IMR-90 (cell line): ENCODE measurements at regions not wholly inside any gene's neighbourhood (a gene's known extent, or its start where the extent isn't known, plus 50 kb on each side); places are given as distances from the start of the nearest gene placed in this dataset.

Experiments used
- ATAC-seq: fragments of 200-7000 bp; cut with Tn5 transposase; 2 replicates; pipeline ENCODE4 v1.9.1; 2020; ENCODE audit warnings: low read depth, mild to moderate bottlenecking, moderate library complexity
- BruUV-seq: library from RNA; stranded (reverse); fragments of 400-500 nt; replicated peaks from 2 replicates; lab custom pipeline; 2021; lab: Mats Ljungman, UMichigan
- CTCF ChIA-PET: fragments of 300-600 bp; formaldehyde crosslinking; extraction: SDS; loops from one replicate; lab custom pipeline; 2021; ENCODE audit warnings: antibody characterized with exemption; lab: Yijun Ruan, JAX
- POLR2A ChIA-PET: fragments of 300-600 bp; sonication (Branson Sonifier 250); formaldehyde crosslinking; loops from one replicate; lab custom pipeline; 2022; ENCODE audit warnings: antibody characterized with exemption; ENCODE audit not compliant: unreplicated experiment; lab: Charles Lee
- DNase-seq: peaks from one replicate; pipeline ENCODE4 v3.0.0; 2013
- H2AFZ ChIP-seq: replicated peaks from 2 replicates; pipeline ENCODE3; 2013; ENCODE audit warnings: low read length, mild to moderate bottlenecking; ENCODE audit not compliant: poor library complexity
- H2AK5ac ChIP-seq: 2 replicates; pipeline ENCODE4 v1.6.1; 2013; ENCODE audit warnings: low read depth, low read length, inconsistent platforms
- H2AK9ac ChIP-seq: replicated peaks from 2 replicates; pipeline ENCODE3; 2013; ENCODE audit warnings: mild to moderate bottlenecking, low read depth, low read length, moderate library complexity; ENCODE audit not compliant: poor library complexity
- H2BK120ac ChIP-seq: 2 replicates; pipeline ENCODE4 v1.6.1; 2013; ENCODE audit warnings: low read depth, low read length, inconsistent platforms
- H2BK15ac ChIP-seq: 3 replicates; pipeline ENCODE4 v1.6.1; 2013; ENCODE audit warnings: low read depth, low read length, inconsistent platforms
- H2BK20ac ChIP-seq: 2 replicates; pipeline ENCODE4 v1.6.1; 2013; ENCODE audit warnings: low read depth, mild to moderate bottlenecking, inconsistent platforms, low read length, moderate library complexity
- H2BK5ac ChIP-seq: 2 replicates; pipeline ENCODE4 v1.6.1; 2013; ENCODE audit warnings: mild to moderate bottlenecking, low read depth, low read length, inconsistent platforms; ENCODE audit not compliant: poor library complexity, severe bottlenecking
- H3K14ac ChIP-seq: replicated peaks from 2 replicates; pipeline ENCODE4 v1.6.1; 2013; ENCODE audit warnings: low read depth, low read length, inconsistent platforms
- H3K18ac ChIP-seq: 2 replicates; pipeline ENCODE4 v1.6.1; 2013; ENCODE audit warnings: low read depth, low read length, control low read depth
- H3K23ac ChIP-seq: 2 replicates; pipeline ENCODE4 v1.6.1; 2013; ENCODE audit warnings: low read depth, low read length, inconsistent platforms
- H3K27ac ChIP-seq: 2 replicates; pipeline ENCODE4 v1.5.1; 2013; ENCODE audit warnings: mild to moderate bottlenecking, control low read depth, low read length; ENCODE audit not compliant: insufficient read depth
- H3K27me3 ChIP-seq: 2 replicates; pipeline ENCODE4 v1.6.1; 2013; ENCODE audit warnings: low read length; ENCODE audit not compliant: control insufficient read depth, insufficient read depth
- H3K36me3 ChIP-seq: 2 replicates; pipeline ENCODE4 v1.6.1; 2013; ENCODE audit warnings: low read length, mixed read lengths; ENCODE audit not compliant: control insufficient read depth, insufficient read depth
- H3K4ac ChIP-seq: 2 replicates; pipeline ENCODE4 v1.6.1; 2013; ENCODE audit warnings: low read depth, low read length, inconsistent platforms
- H3K4me1 ChIP-seq: 2 replicates; pipeline ENCODE4 v1.6.1; 2013; ENCODE audit warnings: low read length, mixed read lengths; ENCODE audit not compliant: control insufficient read depth, insufficient read depth
- H3K4me2 ChIP-seq: 2 replicates; pipeline ENCODE4 v1.6.1; 2013; ENCODE audit warnings: low read depth, mild to moderate bottlenecking, control low read depth, low read length, moderate library complexity
- H3K4me3 ChIP-seq: 2 replicates; pipeline ENCODE4 v1.5.1; 2013; ENCODE audit warnings: low read depth, mild to moderate bottlenecking, control low read depth, low read length, moderate library complexity; ENCODE audit not compliant: insufficient read depth
- H3K56ac ChIP-seq: 2 replicates; pipeline ENCODE4 v1.6.1; 2013; ENCODE audit warnings: low read length, inconsistent platforms; ENCODE audit not compliant: insufficient read depth; ENCODE audit errors: extremely low read depth
- H3K79me1 ChIP-seq, 2 experiments: 2 replicates each; pipeline ENCODE4 v1.6.1; 2013; ENCODE audit warnings: low read length in 2 of 2, inconsistent platforms in 1 of 2, low read depth in 1 of 2
- H3K9ac ChIP-seq: 2 replicates; pipeline ENCODE4 v1.6.1; 2013; ENCODE audit warnings: low read depth, low read length, control low read depth
- H3K9me1 ChIP-seq: 2 replicates; pipeline ENCODE4 v1.6.1; 2013; ENCODE audit warnings: low read length, inconsistent platforms; ENCODE audit not compliant: insufficient read depth
- H3K9me3 ChIP-seq: 2 replicates; pipeline ENCODE4 v1.6.1; 2013; ENCODE audit warnings: low read length; ENCODE audit not compliant: control insufficient read depth, insufficient read depth
- H4K20me1 ChIP-seq: 2 replicates; pipeline ENCODE4 v1.6.1; 2013; ENCODE audit warnings: low read length, inconsistent platforms; ENCODE audit not compliant: insufficient read depth
- H4K5ac ChIP-seq: 2 replicates; pipeline ENCODE4 v1.6.1; 2013; ENCODE audit warnings: mild to moderate bottlenecking, low read depth, low read length, control low read depth
- H4K8ac ChIP-seq, 2 experiments: 2 replicates each; pipeline ENCODE4 v1.6.1; 2013; ENCODE audit warnings: low read depth in 2 of 2, low read length in 2 of 2, control low read depth in 1 of 2, inconsistent platforms in 1 of 2
- H4K91ac ChIP-seq: 2 replicates; pipeline ENCODE4 v1.6.1; 2013; ENCODE audit warnings: low read depth, low read length, inconsistent platforms; ENCODE audit not compliant: insufficient read depth
- BHLHE40 ChIP-seq: fragments of 150-350 bp; IDR thresholded peaks from 2 replicates; pipeline ENCODE4 v1.6.1; 2016; ENCODE audit warnings: mild to moderate bottlenecking, low read depth, low read length
- CEBPB ChIP-seq: IDR thresholded peaks from 2 replicates; pipeline ENCODE4 v1.6.1; 2012; ENCODE audit warnings: low read depth, low read length, improper control_type of control experiment
- CHD1 ChIP-seq: IDR thresholded peaks from 2 replicates; pipeline ENCODE4 v1.6.1; 2012; ENCODE audit warnings: low read depth, low read length, improper control_type of control experiment
- FOS ChIP-seq: fragments of 150-350 bp; IDR thresholded peaks from 2 replicates; pipeline ENCODE4 v1.6.1; 2016; ENCODE audit warnings: low read depth, low read length
- MAFK ChIP-seq: IDR thresholded peaks from 2 replicates; pipeline ENCODE4 v1.6.1; 2012; ENCODE audit warnings: low read depth, low read length, improper control_type of control experiment
- MAZ ChIP-seq: IDR thresholded peaks from 2 replicates; pipeline ENCODE4 v1.6.1; 2012; ENCODE audit warnings: low read depth, mild to moderate bottlenecking, low read length, improper control_type of control experiment, moderate library complexity, borderline replicate concordance
- MXI1 ChIP-seq: IDR thresholded peaks from 2 replicates; pipeline ENCODE4 v1.6.1; 2012; ENCODE audit warnings: low read depth, mild to moderate bottlenecking, low read length, moderate library complexity, borderline replicate concordance
- NFE2L2 ChIP-seq: fragments of 150-350 bp; IDR thresholded peaks from 2 replicates; pipeline ENCODE4 v1.6.1; 2016; ENCODE audit warnings: low read depth, mild to moderate bottlenecking, low read length
- POLR2A ChIP-seq: IDR thresholded peaks from 2 replicates; pipeline ENCODE4 v1.6.1; 2012; ENCODE audit warnings: mild to moderate bottlenecking, low read depth, low read length
- RAD21 ChIP-seq: IDR thresholded peaks from 2 replicates; pipeline ENCODE4 v1.6.1; 2012; ENCODE audit warnings: low read length, improper control_type of control experiment
- RCOR1 ChIP-seq: IDR thresholded peaks from 2 replicates; pipeline ENCODE4 v1.6.1; 2012; ENCODE audit warnings: mild to moderate bottlenecking, low read length, improper control_type of control experiment; ENCODE audit not compliant: insufficient replicate concordance
- RFX5 ChIP-seq: IDR thresholded peaks from 2 replicates; pipeline ENCODE4 v1.8.0; 2012; ENCODE audit warnings: low read depth, mild to moderate bottlenecking, low read length, moderate library complexity
- SMC3 ChIP-seq: fragments of 150-350 bp; IDR thresholded peaks from 2 replicates; pipeline ENCODE4 v1.6.1; 2016; ENCODE audit warnings: low read depth, mild to moderate bottlenecking, antibody characterized with exemption, low read length, moderate library complexity
- USF2 ChIP-seq: fragments of 150-350 bp; IDR thresholded peaks from 2 replicates; pipeline ENCODE4 v1.6.1; 2017; ENCODE audit warnings: mild to moderate bottlenecking, antibody characterized with exemption, low read length, low read depth
- WGBS, 2 experiments: methylation state at CpG; one replicate each; pipeline versions ENCODE4 v1.1.5 to v1.1.7; 2013; ENCODE audit warnings: missing lambda C conversion rate in 2 of 2; ENCODE audit not compliant: insufficient read length in 1 of 2; ENCODE audit errors: extremely low coverage in 2 of 2; 5-methylcytosine and 5-hydroxymethylcytosine counted together
- dilution Hi-C: fragments of 300-500 bp; cut with HindIII; formaldehyde crosslinking; loops from one replicate; pipeline ENCODE4 v1.14.3; 2018; ENCODE audit warnings: low sequenced_read_pairs; ENCODE audit not compliant: unreplicated experiment
- in situ Hi-C: fragments of 300-500 bp; cut with MboI; formaldehyde crosslinking; loops from 3 replicates; pipeline ENCODE4 v1.14.3; 2019; ENCODE audit warnings: low sequenced_read_pairs, inconsistent platforms, mixed read lengths
- intact Hi-C: fragments of 100-400 bp; cut with micrococcal nuclease; formaldehyde crosslinking; loops from 2 replicates; pipeline ENCODE4 v1.10.0; 2022
- TF ChIP-seq, protein P1 (sequence below): conservative IDR thresholded peaks from 2 replicates; pipeline ENCODE4 v1.5.1; 2012; ENCODE audit warnings: mild to moderate bottlenecking, low read depth, low read length, improper control_type of control experiment
- TF ChIP-seq, protein P2 (sequence below): fragments of 150-350 bp; IDR thresholded peaks from 2 replicates; pipeline ENCODE4 v1.6.1; 2016; ENCODE audit warnings: low read depth, mild to moderate bottlenecking, low read length, moderate library complexity, borderline replicate concordance

- Histone ChIP-seq H4K91ac (no peak overlapping the region), H2AK5ac (no peak overlapping the region), H2BK120ac (no peak overlapping the region), H3K9me1 (no peaks in the 10 kb centered on the region), H3K4me1 (no peaks in the 10 kb centered on the region), H3K4me3 (no peak overlapping the region), H3K4me2 (no peak overlapping the region), H2BK15ac (no peak overlapping the region), H2AK9ac (no peak overlapping the region), H3K18ac (no peak overlapping the region), H2BK20ac (no peak overlapping the region), H4K20me1 (no peaks in the 10 kb centered on the region), H3K36me3 (no peaks in the 10 kb centered on the region), H2BK5ac (no peak overlapping the region), H3K79me1 (no peaks in the 10 kb centered on the region), H4K8ac (no peak overlapping the region), H3K9ac (no peak overlapping the region), H3K27ac (no peak overlapping the region), H3K27me3 (no peaks in the 10 kb centered on the region), H3K23ac (no peak overlapping the region), H2AFZ (no peak overlapping the region), H3K4ac (no peak overlapping the region), H3K9me3 (peaks cover 17% of the 10 kb centered on the region), H3K14ac (no peak overlapping the region), H3K56ac (no peak overlapping the region), H4K5ac (no peak overlapping the region)
- ChIA-PET POLR2A (no interaction called here), CTCF (no interaction called here)
- BruUV-seq = no TSS peak
- WGBS, 2 experiments = 80% methylated on average over 2 of the region's 4 CpGs; no CpG with 5 or more reads in 1 of the 2 experiments
- DNase-seq (no peak), ATAC-seq (no peak)
- dilution Hi-C loops = no loop called here
- TF ChIP-seq MAZ (no peak), SMC3 (no peak), CHD1 (no peak), BHLHE40 (no peak), POLR2A (no peak), RFX5 (no peak), USF2 (no peak), MAFK (no peak), FOS (no peak), RCOR1 (no peak), RAD21 (no peak), NFE2L2 (no peak), MXI1 (no peak), CEBPB (no peak)
- TF ChIP-seq, protein P1, sequence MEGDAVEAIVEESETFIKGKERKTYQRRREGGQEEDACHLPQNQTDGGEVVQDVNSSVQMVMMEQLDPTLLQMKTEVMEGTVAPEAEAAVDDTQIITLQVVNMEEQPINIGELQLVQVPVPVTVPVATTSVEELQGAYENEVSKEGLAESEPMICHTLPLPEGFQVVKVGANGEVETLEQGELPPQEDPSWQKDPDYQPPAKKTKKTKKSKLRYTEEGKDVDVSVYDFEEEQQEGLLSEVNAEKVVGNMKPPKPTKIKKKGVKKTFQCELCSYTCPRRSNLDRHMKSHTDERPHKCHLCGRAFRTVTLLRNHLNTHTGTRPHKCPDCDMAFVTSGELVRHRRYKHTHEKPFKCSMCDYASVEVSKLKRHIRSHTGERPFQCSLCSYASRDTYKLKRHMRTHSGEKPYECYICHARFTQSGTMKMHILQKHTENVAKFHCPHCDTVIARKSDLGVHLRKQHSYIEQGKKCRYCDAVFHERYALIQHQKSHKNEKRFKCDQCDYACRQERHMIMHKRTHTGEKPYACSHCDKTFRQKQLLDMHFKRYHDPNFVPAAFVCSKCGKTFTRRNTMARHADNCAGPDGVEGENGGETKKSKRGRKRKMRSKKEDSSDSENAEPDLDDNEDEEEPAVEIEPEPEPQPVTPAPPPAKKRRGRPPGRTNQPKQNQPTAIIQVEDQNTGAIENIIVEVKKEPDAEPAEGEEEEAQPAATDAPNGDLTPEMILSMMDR = no peak
- TF ChIP-seq, protein P2, sequence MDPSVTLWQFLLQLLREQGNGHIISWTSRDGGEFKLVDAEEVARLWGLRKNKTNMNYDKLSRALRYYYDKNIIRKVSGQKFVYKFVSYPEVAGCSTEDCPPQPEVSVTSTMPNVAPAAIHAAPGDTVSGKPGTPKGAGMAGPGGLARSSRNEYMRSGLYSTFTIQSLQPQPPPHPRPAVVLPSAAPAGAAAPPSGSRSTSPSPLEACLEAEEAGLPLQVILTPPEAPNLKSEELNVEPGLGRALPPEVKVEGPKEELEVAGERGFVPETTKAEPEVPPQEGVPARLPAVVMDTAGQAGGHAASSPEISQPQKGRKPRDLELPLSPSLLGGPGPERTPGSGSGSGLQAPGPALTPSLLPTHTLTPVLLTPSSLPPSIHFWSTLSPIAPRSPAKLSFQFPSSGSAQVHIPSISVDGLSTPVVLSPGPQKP = no peak
- in situ Hi-C loops = no loop called here
- intact Hi-C loops = no loop called here
Measured at GRCh38 chr22:34623580-34623979, 442.4 kb upstream of the ISX start.
